PC-3 (cell line): ENCODE measurements at regions not wholly inside any gene's neighbourhood (a gene's known extent, or its start where the extent isn't known, plus 50 kb on each side); places are given as distances from the start of the nearest gene placed in this dataset.
A peak's percentile ranks its signal among the peaks of the same experiment; 100 is the strongest.

ENCODE experiments used
- ATAC-seq: fragments of 200-7000 bp; cut with Tn5 transposase; 2 replicates; pipeline ENCODE4 v1.9.1; 2020; ENCODE audit warnings: mild to moderate bottlenecking, moderate library complexity
- BruUV-seq: library from RNA; stranded (reverse); fragments of 400-500 nt; replicated peaks from 2 replicates; lab custom pipeline; 2021; lab: Mats Ljungman, UMichigan
- CTCF ChIA-PET: fragments of 300-600 bp; sonication (Branson Sonifier 250); formaldehyde crosslinking; loops from one replicate; lab custom pipeline; 2022; ENCODE audit warnings: antibody characterized with exemption; lab: Charles Lee
- POLR2A ChIA-PET: fragments of 300-600 bp; sonication (Branson Sonifier 250); formaldehyde crosslinking; loops from one replicate; lab custom pipeline; 2022; ENCODE audit warnings: antibody characterized with exemption; ENCODE audit not compliant: unreplicated experiment; lab: Charles Lee
- DNase-seq: peaks from one replicate; pipeline ENCODE4 v3.0.0-alpha.2; 2015
- H2AFZ ChIP-seq: fragments of 300-600 bp; sonication (generic); 2 replicates; pipeline ENCODE4 v1.6.0; 2016; ENCODE audit warnings: antibody characterized with exemption, low read length
- H3F3A ChIP-seq: fragments of 300-600 bp; sonication (generic); one replicate; pipeline ENCODE4 v1.6.0; 2017; ENCODE audit warnings: antibody characterized with exemption, low read length, control low read depth, mild to moderate bottlenecking; ENCODE audit not compliant: unreplicated experiment
- H3K27ac ChIP-seq: fragments of 300-600 bp; sonication (generic); 2 replicates; pipeline ENCODE4 v1.5.1; 2016; ENCODE audit warnings: mild to moderate bottlenecking, low read length
- H3K27me3 ChIP-seq: fragments of 300-600 bp; sonication (generic); 2 replicates; pipeline ENCODE4 v1.6.1; 2016; ENCODE audit warnings: low read length, mixed read lengths
- H3K36me3 ChIP-seq: fragments of 300-600 bp; sonication (generic); 2 replicates; pipeline ENCODE4 v1.6.1; 2016; ENCODE audit warnings: low read depth, mixed run types, low read length, mixed read lengths
- H3K4me1 ChIP-seq: fragments of 300-600 bp; sonication (generic); 2 replicates; pipeline ENCODE4 v1.5.1; 2016; ENCODE audit warnings: low read length; ENCODE audit not compliant: insufficient read depth
- H3K4me2 ChIP-seq: fragments of 300-600 bp; sonication (generic); 2 replicates; pipeline ENCODE4 v1.6.0; 2016; ENCODE audit warnings: low read length
- H3K4me3 ChIP-seq: fragments of 300-600 bp; sonication (generic); 2 replicates; pipeline ENCODE4 v1.5.1; 2016; ENCODE audit warnings: mild to moderate bottlenecking, low read length, mixed read lengths
- H3K79me2 ChIP-seq: fragments of 300-600 bp; sonication (generic); 2 replicates; pipeline ENCODE4 v1.6.1; 2017; ENCODE audit warnings: low read length, mixed read lengths
- H3K9ac ChIP-seq: fragments of 300-600 bp; sonication (generic); 2 replicates; pipeline ENCODE4 v1.6.0; 2016; ENCODE audit warnings: mild to moderate bottlenecking, low read length
- H3K9me2 ChIP-seq: fragments of 300-600 bp; sonication (generic); replicated peaks from 2 replicates; pipeline ENCODE4 v1.6.1; 2016; ENCODE audit warnings: mixed run types, low read length, mixed read lengths
- H3K9me3 ChIP-seq: fragments of 300-600 bp; sonication (generic); 2 replicates; pipeline ENCODE4 v1.6.1; 2016; ENCODE audit warnings: low read length, mixed read lengths
- H4K20me1 ChIP-seq: fragments of 300-600 bp; sonication (generic); 2 replicates; pipeline ENCODE4 v1.6.1; 2016; ENCODE audit warnings: low read length, mixed read lengths
- EZH2 ChIP-seq: fragments of 300-600 bp; sonication (generic); IDR thresholded peaks from one replicate; pipeline ENCODE4 v1.6.1; 2017; ENCODE audit warnings: antibody characterized with exemption, mild to moderate bottlenecking, low read length; ENCODE audit not compliant: unreplicated experiment
- EZH2phosphoT487 ChIP-seq: fragments of 300-600 bp; sonication (generic); IDR thresholded peaks from 2 replicates; pipeline ENCODE4 v1.6.1; 2018; ENCODE audit warnings: mild to moderate bottlenecking, antibody characterized with exemption, low read length, borderline replicate concordance
- intact Hi-C: fragments of 100-400 bp; cut with micrococcal nuclease; formaldehyde crosslinking; loops from 2 replicates; pipeline ENCODE4 v1.9.0; 2023
- TF ChIP-seq, protein P1 (sequence below): fragments of 300-600 bp; sonication (generic); conservative IDR thresholded peaks from 2 replicates; pipeline ENCODE4 v1.5.1; 2017; ENCODE audit warnings: antibody characterized with exemption, low read depth, mild to moderate bottlenecking, low read length

GRCh38 chr18:54672109-54672508 is 81.1 kb downstream of the DYNAP start:
- H4K20me1 ChIP-seq, result no peaks in the 10 kb centered on the region
- CTCF ChIA-PET, result interaction anchor here (0.7 to 1.0 kb wide), 2 partner anchors 64 to 169 kb away, joined by 3 to 5 read pairs; no protein-coding TSS in a partner anchor
- H3K79me2 ChIP-seq, result no peaks in the 10 kb centered on the region
- H3K9ac ChIP-seq, result peak overlapping the region; percentile 14
- no peaks in the 10 kb centered on the region for H3F3A ChIP-seq
- peaks cover 20% of the 10 kb centered on the region for H3K4me1 ChIP-seq
- H3K27ac ChIP-seq, result peak overlapping the region; percentile 82
- DNase-seq (no peak), ATAC-seq (no peak)
- no peaks in the 10 kb centered on the region for H3K9me2 ChIP-seq
- H2AFZ ChIP-seq, result no peak overlapping the region
- no peaks in the 10 kb centered on the region for H3K27me3 ChIP-seq
- H3K36me3 ChIP-seq, result no peaks in the 10 kb centered on the region
- BruUV-seq, result no TSS peak
- POLR2A ChIA-PET, result no interaction called here
- H3K4me2 ChIP-seq, result peak overlapping the region; percentile 64
- intact Hi-C loops, result no loop called here
- H3K4me3 ChIP-seq, result no peak overlapping the region
- H3K9me3 ChIP-seq, result no peaks in the 10 kb centered on the region
- TF ChIP-seq, protein P1, sequence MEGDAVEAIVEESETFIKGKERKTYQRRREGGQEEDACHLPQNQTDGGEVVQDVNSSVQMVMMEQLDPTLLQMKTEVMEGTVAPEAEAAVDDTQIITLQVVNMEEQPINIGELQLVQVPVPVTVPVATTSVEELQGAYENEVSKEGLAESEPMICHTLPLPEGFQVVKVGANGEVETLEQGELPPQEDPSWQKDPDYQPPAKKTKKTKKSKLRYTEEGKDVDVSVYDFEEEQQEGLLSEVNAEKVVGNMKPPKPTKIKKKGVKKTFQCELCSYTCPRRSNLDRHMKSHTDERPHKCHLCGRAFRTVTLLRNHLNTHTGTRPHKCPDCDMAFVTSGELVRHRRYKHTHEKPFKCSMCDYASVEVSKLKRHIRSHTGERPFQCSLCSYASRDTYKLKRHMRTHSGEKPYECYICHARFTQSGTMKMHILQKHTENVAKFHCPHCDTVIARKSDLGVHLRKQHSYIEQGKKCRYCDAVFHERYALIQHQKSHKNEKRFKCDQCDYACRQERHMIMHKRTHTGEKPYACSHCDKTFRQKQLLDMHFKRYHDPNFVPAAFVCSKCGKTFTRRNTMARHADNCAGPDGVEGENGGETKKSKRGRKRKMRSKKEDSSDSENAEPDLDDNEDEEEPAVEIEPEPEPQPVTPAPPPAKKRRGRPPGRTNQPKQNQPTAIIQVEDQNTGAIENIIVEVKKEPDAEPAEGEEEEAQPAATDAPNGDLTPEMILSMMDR, result no peak
- TF ChIP-seq EZH2phosphoT487, result no peak
- TF ChIP-seq EZH2, result no peak

DNA sequence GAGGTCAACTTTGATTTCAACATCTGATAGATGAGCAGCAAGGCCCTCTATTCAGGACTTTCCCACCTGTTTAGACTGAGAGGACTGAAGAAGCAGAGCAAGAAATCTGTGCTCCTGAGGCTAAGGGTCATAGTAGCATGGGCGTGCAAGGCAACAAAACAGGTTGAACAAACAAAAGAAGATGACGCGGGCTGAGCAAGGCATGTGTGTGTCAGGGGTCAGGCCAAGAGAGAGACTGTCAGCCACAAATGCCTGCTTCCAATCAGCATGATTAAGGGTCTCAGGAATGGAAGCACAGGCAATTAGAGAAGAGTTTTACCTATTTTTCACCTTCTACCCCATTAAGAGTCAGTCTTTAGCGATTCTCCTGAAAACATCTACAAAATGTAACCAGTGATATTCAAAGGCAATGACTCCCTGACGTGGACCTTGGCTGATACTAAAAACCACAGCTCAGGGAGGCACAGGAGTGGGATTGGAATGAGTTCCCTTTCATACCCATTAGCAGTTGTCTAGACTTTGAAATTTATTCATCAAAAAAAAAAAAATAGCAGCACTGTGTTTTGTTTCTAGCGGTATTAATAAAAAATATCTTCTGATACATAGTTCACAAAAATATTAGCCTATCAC is 81.9 kb downstream of the DYNAP start:
- H2AFZ ChIP-seq, result peak overlapping the region; percentile 50

More for the DNA sequence above, 81.9 kb downstream of the DYNAP start:
- Histone ChIP-seq H3K27me3 (no peaks in the 10 kb centered on the region), H4K20me1 (no peaks in the 10 kb centered on the region), H3K4me1 (peaks cover 20% of the 10 kb centered on the region), H3K4me3 (no peak overlapping the region; the same call in 1 of the 2 replicates), H3K9me3 (no peaks in the 10 kb centered on the region), H3K27ac (peak overlapping the region; percentile 82), H3K9ac (peak overlapping the region; percentile 42), H3K36me3 (no peaks in the 10 kb centered on the region), H3K4me2 (peak overlapping the region; percentile 64), H3K9me2 (no peaks in the 10 kb centered on the region), H3F3A (no peaks in the 10 kb centered on the region), H3K79me2 (no peaks in the 10 kb centered on the region)
- no TSS peak for BruUV-seq
- ATAC-seq, result peak; percentile 94
- ChIA-PET CTCF (interaction anchor here (0.7 kb wide), 1 partner anchor 63 kb away, joined by 3 read pairs; no protein-coding TSS in a partner anchor), POLR2A (no interaction called here)
- no peak for TF ChIP-seq EZH2phosphoT487
- no peak for TF ChIP-seq EZH2
- TF ChIP-seq, protein P1, result no peak
- intact Hi-C loops, result no loop called here
- peak; percentile 84 for DNase-seq
